PC-3 (cell line): ENCODE measurements at regions not wholly inside any gene's neighbourhood (a gene's known extent, or its start where the extent isn't known, plus 50 kb on each side); places are given as distances from the start of the nearest gene placed in this dataset.

Source experiments
- CTCF ChIP-seq: fragments of 300-600 bp; sonication (generic); conservative IDR thresholded peaks from 2 replicates; pipeline ENCODE4 v1.5.1; 2017; ENCODE audit warnings: antibody characterized with exemption, low read depth, mild to moderate bottlenecking, low read length
- EZH2 ChIP-seq: fragments of 300-600 bp; sonication (generic); IDR thresholded peaks from one replicate; pipeline ENCODE4 v1.6.1; 2017; ENCODE audit warnings: antibody characterized with exemption, mild to moderate bottlenecking, low read length; ENCODE audit not compliant: unreplicated experiment

DNA sequence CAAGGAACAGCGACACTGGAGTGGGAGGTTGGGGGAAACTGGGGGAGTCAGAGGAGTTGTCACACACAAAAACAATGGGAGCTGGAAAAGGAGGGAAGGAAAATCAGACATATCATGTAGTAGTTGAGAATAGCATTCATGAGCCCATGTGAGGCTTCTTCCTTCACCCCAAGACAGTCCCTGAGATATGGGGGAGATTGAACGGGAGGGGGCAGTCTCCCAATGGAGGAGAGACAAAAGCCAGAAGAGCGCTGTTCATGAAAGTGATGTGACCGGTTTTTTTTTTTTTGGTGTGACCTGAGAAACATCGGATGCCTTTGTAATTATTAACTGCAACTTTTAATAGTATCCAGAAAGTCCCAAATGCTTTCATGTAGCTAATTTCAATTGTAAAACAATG is 631.8 kb upstream of the KLF12 start:
- TF ChIP-seq CTCF = no peak
- TF ChIP-seq EZH2 = no peak
